ENCODE measurements at regions not wholly inside any gene's neighbourhood (a gene's known extent, or its start where the extent isn't known, plus 50 kb on each side); places are given as distances from the start of the nearest gene placed in this dataset.
"Not testable (repeated sequence)": the region's sequence is repeated elsewhere in the genome, so short reads cannot be mapped to it uniquely, and the experiment has no call there.

DNA sequence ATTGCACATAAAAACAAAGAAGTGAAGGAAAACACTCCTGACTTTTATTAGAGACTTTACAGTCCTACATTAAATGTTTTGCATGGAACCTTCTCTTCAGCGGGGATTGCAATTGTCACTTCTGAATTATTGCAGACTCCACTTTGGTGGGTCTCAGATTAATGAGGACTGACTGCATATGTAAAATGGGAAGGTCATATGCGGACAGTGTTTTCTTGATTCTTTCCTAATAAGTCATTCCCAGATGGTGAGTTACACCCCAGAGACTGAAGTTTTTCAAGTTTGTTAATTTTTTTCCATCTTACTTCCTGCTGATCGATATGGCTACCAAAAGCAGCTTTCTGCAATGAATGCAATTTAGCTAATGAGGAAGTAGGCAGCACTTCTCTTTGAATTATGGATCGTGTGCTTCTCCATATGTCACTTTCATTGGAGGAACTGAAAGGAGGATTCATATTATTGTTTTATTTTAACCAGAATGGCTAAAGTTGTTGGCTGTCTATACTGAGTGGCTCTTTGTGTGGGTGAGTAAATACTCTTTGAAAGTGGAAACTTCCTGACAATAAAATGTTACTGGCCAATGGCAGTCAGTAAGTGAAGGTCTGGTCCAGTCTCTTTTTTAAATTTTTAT lies 119.3 kb upstream of the CLNK start:
- DNase-seq (ENCODE audit: low spot score): no peak
- intact Hi-C loops (cut with DNase I): no loop called here

GRCh38 chr4:10787365-10787764 lies 102.8 kb upstream of the CLNK start:
- no peak for DNase-seq (ENCODE audit: low spot score)
- intact Hi-C loops (cut with DNase I): no loop called here

DNA sequence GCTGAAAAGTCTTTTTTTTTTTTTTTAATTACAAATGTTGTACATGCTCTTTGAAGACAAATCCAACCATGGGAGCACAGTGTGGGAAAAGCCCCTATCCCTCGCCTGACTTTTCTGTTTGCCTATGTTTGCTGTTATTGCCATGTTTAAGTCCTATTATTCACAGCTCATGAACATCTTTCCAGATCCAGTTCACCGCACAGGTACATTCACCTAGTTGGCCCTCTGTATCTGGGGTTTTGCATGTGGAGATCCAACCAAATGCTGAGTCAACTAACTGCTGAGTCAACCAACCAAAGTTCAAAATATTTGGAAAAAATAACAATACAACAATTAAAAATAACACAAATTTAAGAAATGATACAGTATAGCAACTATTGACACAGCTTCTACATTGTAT lies 100.1 kb upstream of the CLNK start:
- DNase-seq (ENCODE audit: low spot score): no peak
- intact Hi-C loops (cut with DNase I): no loop called here

GRCh38 chr4:10783351-10783750 lies 98.8 kb upstream of the CLNK start:
- intact Hi-C loops (cut with DNase I): no loop called here
- DNase-seq (ENCODE audit: low spot score): no peak

GRCh38 chr4:10781805-10782204 lies 97.2 kb upstream of the CLNK start:
- intact Hi-C loops (cut with DNase I): no loop called here
- DNase-seq (ENCODE audit: low spot score): no peak

- DNase-seq (ENCODE audit: low spot score); intact Hi-C loops (cut with DNase I): not testable (repeated sequence)
Measured at GRCh38 chr4:10780803-10781202, 96.2 kb upstream of the CLNK start.

DNA sequence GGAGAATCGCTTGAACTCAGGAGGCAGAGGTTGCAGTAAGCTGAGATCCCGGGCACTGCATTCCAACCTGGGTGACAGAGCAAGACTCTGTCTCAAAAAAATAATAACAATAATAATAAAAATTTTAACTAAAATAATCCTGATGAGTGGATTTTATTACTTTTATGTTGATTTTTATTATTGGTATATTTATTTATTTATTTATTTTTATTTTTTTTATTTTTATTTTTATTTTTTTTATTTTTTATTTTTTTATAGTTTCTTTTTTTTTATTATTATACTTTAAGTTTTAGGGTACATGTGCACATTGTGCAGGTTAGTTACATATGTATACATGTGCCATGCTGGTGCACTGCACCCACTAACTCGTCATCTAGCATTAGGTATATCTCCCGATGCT lies 90.6 kb upstream of the CLNK start:
- DNase-seq (ENCODE audit: low spot score); intact Hi-C loops (cut with DNase I): not testable (repeated sequence)

GRCh38 chr4:10773656-10774055 lies 89.1 kb upstream of the CLNK start:
- intact Hi-C loops (cut with DNase I): no loop called here

DNA sequence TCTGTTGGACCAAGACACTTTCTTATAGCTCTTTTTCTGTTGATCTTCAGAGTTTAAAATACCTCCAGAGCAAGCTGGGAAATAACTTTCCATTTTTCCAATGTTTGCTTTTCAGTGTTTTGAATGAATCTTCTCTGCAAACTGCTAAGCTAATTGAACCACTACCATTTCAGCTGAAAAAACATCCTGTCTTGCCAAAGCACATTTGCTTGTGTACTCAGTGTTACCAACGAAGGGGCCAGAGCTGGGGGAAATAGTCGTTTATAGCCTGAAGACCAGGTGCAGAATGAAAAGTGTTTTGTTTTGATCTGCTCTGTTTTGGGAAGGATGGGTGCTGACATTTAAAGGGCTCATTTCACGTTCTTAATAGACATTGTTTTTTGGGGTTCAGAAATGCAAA lies 88.4 kb upstream of the CLNK start:
- DNase-seq (ENCODE audit: low spot score): no peak
- intact Hi-C loops (cut with DNase I): no loop called here

More at GRCh38 chr4:10773656-10774055, 89.1 kb upstream of the CLNK start:
- DNase-seq (ENCODE audit: low spot score): no peak

- intact Hi-C loops (cut with DNase I): no loop called here
- DNase-seq (ENCODE audit: low spot score): no peak
Measured at GRCh38 chr4:10765386-10765785, 80.8 kb upstream of the CLNK start.

- DNase-seq (ENCODE audit: low spot score): no peak
- intact Hi-C loops (cut with DNase I): no loop called here
Measured at GRCh38 chr4:10762561-10762960, 78.0 kb upstream of the CLNK start.

DNA sequence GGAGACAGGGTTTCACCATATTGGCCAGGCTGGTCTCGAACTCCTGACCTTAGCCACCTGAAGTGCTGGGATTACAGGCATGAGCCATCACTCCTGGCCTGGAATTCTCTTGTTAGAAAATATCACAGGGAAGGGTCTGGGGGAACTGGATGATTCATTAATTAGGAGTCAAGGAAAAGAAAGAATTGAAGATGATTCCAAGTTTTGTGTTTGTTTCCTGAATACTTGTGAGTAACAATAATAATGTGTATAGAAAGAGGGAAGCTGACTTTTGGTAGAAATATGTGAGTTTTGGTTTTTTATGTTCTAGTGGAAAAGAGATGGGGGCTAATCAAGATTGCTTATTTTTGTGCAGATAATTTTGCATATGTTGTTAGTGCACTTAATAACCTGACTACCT lies 77.3 kb upstream of the CLNK start:
- no peak for DNase-seq (ENCODE audit: low spot score)
- intact Hi-C loops (cut with DNase I): no loop called here

GRCh38 chr4:10760086-10760485 lies 75.5 kb upstream of the CLNK start:
- DNase-seq (ENCODE audit: low spot score): no peak
- intact Hi-C loops (cut with DNase I): no loop called here

- intact Hi-C loops (cut with DNase I): no loop called here
- DNase-seq (ENCODE audit: low spot score): no peak
Measured at GRCh38 chr4:10758906-10759305, 74.3 kb upstream of the CLNK start.

GRCh38 chr4:10753856-10754402 lies 69.4 kb upstream of the CLNK start:
- no peak for DNase-seq (ENCODE audit: low spot score)
- intact Hi-C loops (cut with DNase I): no loop called here

DNA sequence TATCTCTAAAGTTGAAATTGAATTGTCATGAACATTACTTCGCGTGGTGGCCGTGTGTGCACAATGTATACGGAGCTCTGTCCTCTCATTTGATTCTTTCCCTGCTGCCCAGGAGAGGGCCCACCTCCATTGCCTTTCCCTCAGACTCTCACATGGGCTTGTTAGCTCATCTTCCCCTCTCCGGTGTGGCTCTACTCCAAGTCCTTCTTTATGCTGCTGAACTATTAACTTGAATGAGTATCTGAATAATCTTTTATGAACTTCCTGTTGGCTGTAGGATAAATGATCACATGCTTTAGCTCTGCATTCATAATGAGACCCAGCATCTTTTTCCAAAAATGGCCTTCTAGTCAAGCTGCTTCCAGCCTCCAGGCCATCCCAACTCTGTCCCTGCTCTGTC lies 68.8 kb upstream of the CLNK start:
- intact Hi-C loops (cut with DNase I): no loop called here

DNA sequence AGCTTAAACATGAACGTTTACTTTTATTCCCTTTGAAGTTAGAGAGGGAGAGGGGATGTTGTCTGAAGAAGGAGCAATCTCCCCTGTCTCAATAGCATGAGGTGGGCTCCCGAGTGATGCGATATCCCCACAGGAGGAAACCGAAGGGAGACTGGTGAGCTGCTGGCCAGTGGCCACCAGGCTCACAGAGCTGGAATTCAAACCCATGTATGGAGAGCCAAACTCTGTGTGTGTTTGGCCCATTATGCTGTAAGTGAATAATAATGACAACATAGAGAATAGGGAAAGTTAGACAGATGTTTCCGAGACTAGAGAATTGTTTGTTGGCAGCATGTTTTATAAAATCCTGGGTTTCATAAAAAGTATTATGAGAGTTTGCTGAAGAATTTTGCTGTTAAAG lies 66.1 kb upstream of the CLNK start:
- no peak for DNase-seq (ENCODE audit: low spot score)
- intact Hi-C loops (cut with DNase I): no loop called here

More for the DNA sequence above, 68.8 kb upstream of the CLNK start:
- no peak for DNase-seq (ENCODE audit: low spot score)

- no peak for DNase-seq (ENCODE audit: low spot score)
- intact Hi-C loops (cut with DNase I): no loop called here
Measured at GRCh38 chr4:10747186-10747585, 62.6 kb upstream of the CLNK start.

DNA sequence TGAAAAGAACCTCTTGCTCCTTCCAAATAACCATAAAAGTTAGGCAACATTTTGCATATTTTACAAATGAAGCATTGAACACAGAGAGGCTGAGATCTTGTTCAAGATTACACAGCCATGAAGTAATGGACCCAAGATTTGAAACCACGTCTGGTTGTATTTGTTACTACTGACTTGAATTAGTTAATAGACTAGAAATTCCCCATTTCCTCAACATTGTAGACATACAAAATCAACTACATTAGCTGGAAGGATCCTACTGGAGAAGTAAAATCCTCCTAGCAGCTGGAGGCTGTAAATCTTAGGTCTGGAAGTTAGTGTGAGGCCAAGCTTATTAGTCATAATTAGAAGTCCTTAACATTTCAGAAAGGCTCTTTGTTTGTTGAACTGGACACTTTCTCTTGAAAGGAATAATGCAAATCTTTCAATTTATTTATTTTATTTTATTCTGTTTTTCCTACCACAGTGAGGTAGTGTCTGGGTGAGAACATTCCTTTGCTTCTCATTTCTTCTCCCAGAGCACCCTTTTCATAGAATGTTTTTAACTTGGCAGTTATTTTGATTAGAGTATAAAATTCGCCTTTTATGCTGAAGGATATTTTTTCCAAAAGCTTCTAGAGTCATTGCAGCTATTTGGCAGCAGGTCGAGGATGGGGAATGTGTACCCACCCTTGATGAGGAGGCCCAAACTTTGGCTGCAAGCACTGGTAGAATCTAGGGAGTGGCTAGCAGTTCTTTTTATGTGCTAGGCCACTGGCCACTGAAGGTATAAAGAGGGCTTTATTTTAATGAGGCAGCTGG lies 62.0 kb upstream of the CLNK start:
- intact Hi-C loops (cut with DNase I): no loop called here
- no peak for DNase-seq (ENCODE audit: low spot score)

- intact Hi-C loops (cut with DNase I): no loop called here
- DNase-seq (ENCODE audit: low spot score): no peak
Measured at GRCh38 chr4:10743357-10743756, 58.8 kb upstream of the CLNK start.

Data from cardiac septum (tissue), 1 donor.